ENCODE measurements at regions not wholly inside any gene's neighbourhood (a gene's known extent, or its start where the extent isn't known, plus 50 kb on each side); places are given as distances from the start of the nearest gene placed in this dataset.

DNA sequence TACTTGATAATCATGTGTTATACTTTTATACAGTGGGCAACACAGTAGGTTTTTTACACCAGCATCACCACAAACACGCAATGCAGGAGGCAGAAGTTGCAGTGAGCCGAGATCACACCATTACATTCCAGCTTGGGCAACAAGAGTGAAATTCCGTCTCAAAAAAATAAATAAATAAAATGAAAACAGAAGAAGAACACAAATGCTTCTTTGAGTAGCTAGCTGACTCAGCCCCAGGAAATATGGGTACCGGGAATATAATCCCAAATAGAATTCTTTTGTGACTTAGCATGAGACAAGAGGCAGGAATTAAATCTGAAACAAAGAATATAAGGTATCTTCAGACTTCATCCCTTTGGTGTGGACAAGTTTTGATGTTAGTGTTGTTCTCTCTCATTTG lies 164.2 kb upstream of the ATXN1 start:
- POLR2A ChIA-PET, result no interaction called here
- peaks cover 13% of the 10 kb centered on the region for H3K27me3 Mint-ChIP-seq
- no peaks in the 10 kb centered on the region for H3K36me3 Mint-ChIP-seq (ENCODE audit: low read depth)
- CTCF ChIA-PET, result interaction anchor here (0.7 kb wide), 1 partner anchor 9 kb away, joined by 3 read pairs; no protein-coding TSS in a partner anchor
- no peaks in the 10 kb centered on the region for H3K4me1 Mint-ChIP-seq
- H3K4me3 Mint-ChIP-seq, result no peak overlapping the region
- no peak overlapping the region for H3K27ac Mint-ChIP-seq
- peaks cover 2% of the 10 kb centered on the region for H3K9me3 Mint-ChIP-seq
- no peak for DNase-seq

DNA sequence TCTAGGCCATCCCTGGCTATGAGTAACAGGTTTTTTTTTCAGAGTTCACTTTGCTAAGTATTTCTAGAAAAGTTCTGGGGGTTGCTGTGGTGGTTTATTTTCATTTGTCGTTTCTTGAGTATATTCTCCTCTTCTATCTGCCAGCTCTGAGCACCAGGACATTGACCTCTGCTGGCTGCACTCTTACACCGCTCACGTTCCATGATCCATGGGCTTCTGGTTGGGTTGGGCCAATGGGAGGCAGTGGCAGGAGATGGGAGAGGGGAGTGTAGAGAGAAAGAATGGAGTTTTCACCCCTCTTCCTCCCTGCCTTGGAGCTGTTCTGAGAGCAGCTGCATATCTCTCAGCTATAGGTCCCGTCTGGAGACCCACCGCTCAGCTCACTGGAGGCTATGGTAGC lies 161.0 kb upstream of the ATXN1 start:
- Mint-ChIP-seq H3K27me3 (peaks cover 17% of the 10 kb centered on the region), H3K27ac (no peak overlapping the region), H3K4me1 (no peaks in the 10 kb centered on the region), H3K9me3 (no peaks in the 10 kb centered on the region), H3K4me3 (no peak overlapping the region), H3K36me3 (ENCODE audit: low read depth) (no peaks in the 10 kb centered on the region)
- CTCF ChIA-PET, result no interaction called here
- POLR2A ChIA-PET, result no interaction called here
- DNase-seq, result no peak

DNA sequence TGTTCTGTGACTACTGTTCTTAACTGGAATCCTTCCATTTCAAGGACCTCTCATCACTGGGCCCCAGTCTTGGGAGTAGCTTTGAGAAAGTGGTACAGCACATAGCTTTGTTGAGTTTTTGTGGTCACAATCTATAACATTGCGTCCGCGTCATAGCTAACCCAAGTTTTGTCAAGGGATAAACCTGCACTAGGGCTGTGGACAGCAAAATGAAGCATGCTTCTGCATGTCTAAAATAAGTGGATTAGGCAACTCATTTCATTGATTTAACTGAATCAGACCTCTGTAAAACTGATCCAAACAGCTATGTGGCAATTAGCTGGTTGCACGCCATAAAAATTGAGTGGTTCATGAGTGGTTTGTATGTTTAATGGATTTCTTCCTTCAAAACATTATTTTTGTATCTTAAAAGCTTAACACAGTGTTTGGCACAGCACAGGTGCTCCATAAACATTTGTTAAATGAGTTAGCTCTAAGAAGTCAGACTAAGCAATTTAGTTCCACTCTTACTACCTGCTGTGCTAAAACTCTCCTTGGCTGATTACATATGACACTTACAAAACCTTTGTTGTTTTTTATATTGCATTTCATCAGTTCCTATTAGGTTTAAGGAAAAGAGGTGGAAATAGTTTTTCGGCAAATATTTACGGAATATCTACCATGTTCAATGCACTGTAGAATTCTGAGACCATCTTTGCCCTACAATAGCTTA lies 160.3 kb upstream of the ATXN1 start:
- H3K27me3 Mint-ChIP-seq, result peaks cover 17% of the 10 kb centered on the region
- no peaks in the 10 kb centered on the region for H3K9me3 Mint-ChIP-seq
- no peak for DNase-seq
- no peaks in the 10 kb centered on the region for H3K4me1 Mint-ChIP-seq
- H3K36me3 Mint-ChIP-seq (ENCODE audit: low read depth), result no peaks in the 10 kb centered on the region
- H3K27ac Mint-ChIP-seq, result no peak overlapping the region
- ChIA-PET POLR2A (no interaction called here), CTCF (no interaction called here)
- no peak overlapping the region for H3K4me3 Mint-ChIP-seq

DNA sequence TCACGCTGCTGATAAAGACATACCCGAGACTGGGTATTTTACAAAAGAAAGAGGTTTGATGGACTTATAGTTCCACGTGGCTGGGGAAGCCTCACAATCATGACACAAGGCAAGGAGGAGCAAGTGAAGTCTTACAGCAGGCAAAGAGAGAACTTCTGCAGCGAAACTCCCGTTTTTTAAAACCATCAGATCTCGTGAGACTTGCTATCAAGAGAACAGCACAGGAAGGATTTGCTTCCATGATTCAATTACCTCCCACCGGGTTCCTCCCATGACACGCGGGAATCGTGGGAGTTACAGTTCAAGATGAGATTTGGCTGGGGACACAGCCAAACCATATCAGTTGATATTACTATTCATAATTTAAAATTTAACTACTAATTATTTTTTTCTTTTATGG lies 157.3 kb upstream of the ATXN1 start:
- Mint-ChIP-seq H3K9me3 (peaks cover under 1% of the 10 kb centered on the region), H3K4me1 (no peaks in the 10 kb centered on the region), H3K36me3 (ENCODE audit: low read depth) (no peaks in the 10 kb centered on the region), H3K27me3 (peaks cover 16% of the 10 kb centered on the region), H3K27ac (no peak overlapping the region), H3K4me3 (no peak overlapping the region)
- no peak for DNase-seq
- CTCF ChIA-PET, result no interaction called here
- POLR2A ChIA-PET, result interaction anchor here (0.6 kb wide), 1 partner anchor 1236 kb away, joined by 5 read pairs; no protein-coding TSS in a partner anchor

DNA sequence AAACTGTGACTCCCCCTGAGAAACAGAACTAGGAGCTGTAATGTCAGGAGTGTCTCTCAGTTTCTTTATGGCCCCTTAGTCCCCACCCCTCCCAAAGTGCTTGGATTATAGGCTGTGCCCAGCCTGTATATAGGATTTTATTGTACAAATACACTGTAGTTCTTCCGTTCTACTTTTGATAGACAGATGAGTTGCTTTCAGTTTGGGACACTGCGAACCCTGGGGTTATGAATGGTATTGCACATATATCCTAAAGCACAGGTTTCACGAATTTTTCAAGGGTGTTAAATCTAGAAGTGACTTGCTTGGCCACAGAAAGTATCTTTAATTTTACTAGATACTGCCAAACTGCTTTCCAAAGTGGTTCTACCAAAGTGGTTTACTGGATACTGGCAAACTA lies 152.9 kb upstream of the ATXN1 start:
- H3K4me3 Mint-ChIP-seq, result no peak overlapping the region
- POLR2A ChIA-PET, result no interaction called here
- CTCF ChIA-PET, result interaction anchor here (0.8 kb wide), 1 partner anchor 9 kb away, joined by 3 read pairs; no protein-coding TSS in a partner anchor
- H3K27ac Mint-ChIP-seq, result no peak overlapping the region
- H3K36me3 Mint-ChIP-seq (ENCODE audit: low read depth), result no peaks in the 10 kb centered on the region
- H3K27me3 Mint-ChIP-seq, result peaks cover 14% of the 10 kb centered on the region
- H3K9me3 Mint-ChIP-seq, result peaks cover 4% of the 10 kb centered on the region
- H3K4me1 Mint-ChIP-seq, result no peaks in the 10 kb centered on the region
- no peak for DNase-seq

DNA sequence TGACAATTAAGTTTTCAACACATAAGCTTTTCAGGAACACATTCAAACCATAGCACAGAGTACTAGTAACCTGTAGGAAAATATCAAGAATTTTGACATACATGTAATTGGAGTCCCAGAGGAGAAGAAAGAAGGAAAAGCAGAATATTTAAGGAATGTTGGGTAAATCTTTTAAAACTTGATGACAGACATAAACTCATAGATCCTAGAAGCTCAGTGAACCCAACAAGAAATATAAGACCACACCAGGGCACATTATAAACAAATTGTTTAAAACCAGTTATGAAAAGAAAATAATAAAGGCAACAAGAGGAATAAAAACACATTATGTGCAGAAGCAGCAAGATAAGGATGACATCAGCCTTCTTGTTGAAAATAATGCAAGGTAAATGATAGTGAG lies 151.5 kb upstream of the ATXN1 start:
- ChIA-PET CTCF (interaction anchor here (0.6 kb wide), 1 partner anchor 613 kb away, joined by 3 read pairs; no protein-coding TSS in a partner anchor), POLR2A (no interaction called here)

DNA sequence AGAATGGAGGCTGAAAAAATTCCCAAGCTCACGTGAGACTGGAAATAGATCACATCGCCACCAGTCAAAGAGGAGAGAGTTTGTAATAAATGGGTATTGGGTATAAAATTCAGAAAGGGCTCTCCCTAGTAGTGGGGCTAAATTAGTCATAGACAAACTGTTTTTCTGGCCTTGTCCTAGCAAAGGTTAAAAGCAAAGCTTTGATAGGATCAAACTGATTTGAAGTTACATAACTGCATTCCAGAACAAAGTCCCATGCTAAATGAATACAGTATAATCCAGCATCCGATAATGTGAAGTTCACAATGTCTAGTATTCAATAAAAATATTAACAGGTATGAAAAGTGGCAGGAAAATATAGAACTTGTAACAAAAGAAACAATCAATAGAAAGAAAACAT lies 149.8 kb upstream of the ATXN1 start:
- H3K4me1 Mint-ChIP-seq, result no peaks in the 10 kb centered on the region
- DNase-seq, result no peak
- no peak overlapping the region for H3K4me3 Mint-ChIP-seq
- H3K27me3 Mint-ChIP-seq, result peaks cover 13% of the 10 kb centered on the region
- POLR2A ChIA-PET, result no interaction called here
- no peak overlapping the region for H3K27ac Mint-ChIP-seq
- H3K36me3 Mint-ChIP-seq (ENCODE audit: low read depth), result no peaks in the 10 kb centered on the region
- CTCF ChIA-PET, result no interaction called here
- peaks cover 4% of the 10 kb centered on the region for H3K9me3 Mint-ChIP-seq

More for the DNA sequence above, 151.5 kb upstream of the ATXN1 start:
- H3K36me3 Mint-ChIP-seq (ENCODE audit: low read depth), result no peaks in the 10 kb centered on the region
- H3K9me3 Mint-ChIP-seq, result peaks cover 4% of the 10 kb centered on the region
- DNase-seq, result no peak
- H3K4me1 Mint-ChIP-seq, result no peaks in the 10 kb centered on the region
- H3K27me3 Mint-ChIP-seq, result peaks cover 9% of the 10 kb centered on the region
- H3K4me3 Mint-ChIP-seq, result no peak overlapping the region
- H3K27ac Mint-ChIP-seq, result no peak overlapping the region

DNA sequence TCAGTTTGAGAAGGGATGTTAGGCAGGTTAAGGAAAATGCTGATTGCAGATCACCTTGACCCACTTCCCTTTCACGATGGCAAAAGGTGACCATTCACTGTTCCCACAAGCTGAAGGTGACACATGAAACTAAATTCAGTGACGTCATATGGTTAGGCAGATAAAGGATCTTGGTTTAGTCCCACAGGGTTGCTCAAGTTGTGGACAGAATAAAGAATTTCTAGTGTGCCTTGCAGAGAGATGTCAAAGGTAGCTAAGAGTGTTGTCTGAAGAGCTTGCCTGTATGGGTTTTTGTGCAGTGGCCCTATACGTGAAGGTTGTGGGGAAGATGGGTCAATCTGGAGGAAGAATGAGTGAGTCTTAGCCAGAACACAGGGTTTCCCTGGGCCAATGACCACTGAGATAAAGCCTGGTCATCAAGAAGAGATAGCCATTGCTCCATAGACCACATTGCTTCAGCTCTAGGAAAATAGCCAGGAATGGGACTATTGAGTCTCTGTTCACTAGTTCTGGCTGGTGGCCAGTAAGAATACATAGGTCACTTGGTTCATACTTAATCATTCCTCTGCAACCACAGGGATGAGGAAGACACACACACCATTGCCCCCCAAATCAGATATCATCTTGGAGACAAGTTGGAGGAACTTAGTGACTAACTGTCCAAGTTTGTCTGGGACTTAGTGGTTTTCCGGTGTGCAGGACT lies 148.5 kb upstream of the ATXN1 start:
- H3K9me3 Mint-ChIP-seq, result peaks cover 4% of the 10 kb centered on the region
- H3K4me3 Mint-ChIP-seq, result no peak overlapping the region
- no peaks in the 10 kb centered on the region for H3K4me1 Mint-ChIP-seq
- CTCF ChIA-PET, result interaction anchor here (0.6 kb wide), 1 partner anchor 1217 kb away, joined by 3 read pairs; no protein-coding TSS in a partner anchor
- POLR2A ChIA-PET, result no interaction called here
- no peaks in the 10 kb centered on the region for H3K36me3 Mint-ChIP-seq (ENCODE audit: low read depth)
- H3K27ac Mint-ChIP-seq, result no peak overlapping the region
- H3K27me3 Mint-ChIP-seq, result peaks cover 13% of the 10 kb centered on the region
- no peak for DNase-seq

DNA sequence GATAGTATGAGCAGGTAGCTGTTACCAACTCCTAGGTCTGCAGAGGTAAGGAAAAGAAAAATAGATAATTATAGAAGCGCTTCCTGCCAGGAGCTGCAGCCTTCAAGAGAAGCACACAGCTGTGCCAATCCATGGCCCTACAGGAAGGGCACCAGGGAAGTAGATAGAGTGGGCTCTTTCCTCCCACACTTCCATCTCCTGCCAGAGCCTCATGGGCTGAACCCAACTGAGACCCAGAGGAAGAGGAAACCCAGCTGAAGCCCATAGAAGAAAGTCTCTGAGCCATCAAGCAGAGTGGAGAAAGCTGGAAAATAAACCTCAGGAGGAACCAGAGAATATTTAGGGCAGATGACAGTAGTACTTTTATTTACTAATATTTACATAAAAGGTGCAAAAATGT lies 146.7 kb upstream of the ATXN1 start:
- no peak overlapping the region for H3K27ac Mint-ChIP-seq
- no peak for DNase-seq
- H3K4me1 Mint-ChIP-seq, result no peaks in the 10 kb centered on the region
- H3K27me3 Mint-ChIP-seq, result peaks cover 14% of the 10 kb centered on the region
- no peak overlapping the region for H3K4me3 Mint-ChIP-seq
- no peaks in the 10 kb centered on the region for H3K9me3 Mint-ChIP-seq
- ChIA-PET POLR2A (no interaction called here), CTCF (interaction anchor here (0.5 kb wide), 1 partner anchor 592 kb away, joined by 4 read pairs; no protein-coding TSS in a partner anchor)
- no peaks in the 10 kb centered on the region for H3K36me3 Mint-ChIP-seq (ENCODE audit: low read depth)

DNA sequence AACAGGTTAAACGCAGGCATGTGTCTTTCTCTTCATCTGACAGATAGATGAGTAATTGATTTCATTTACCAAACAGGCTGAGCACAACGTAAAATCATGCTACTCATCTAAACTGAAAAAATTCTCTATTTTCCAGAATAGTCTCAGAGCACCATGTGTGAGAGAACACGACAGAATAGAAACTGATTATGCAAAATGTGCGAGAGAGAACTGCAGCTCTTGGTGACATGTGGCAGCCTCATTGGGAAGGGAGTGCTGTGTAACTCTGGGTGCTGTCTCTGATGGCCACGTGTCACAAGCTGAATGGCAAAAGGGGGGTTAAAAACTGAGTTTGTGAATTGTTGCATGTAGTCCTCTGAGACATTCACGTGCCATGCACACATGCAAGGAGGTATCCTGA lies 143.7 kb upstream of the ATXN1 start:
- H3K4me1 Mint-ChIP-seq, result no peaks in the 10 kb centered on the region
- ChIA-PET POLR2A (no interaction called here), CTCF (interaction anchor here (1.0 kb wide), 1 partner anchor 31 kb away, joined by 3 read pairs; no protein-coding TSS in a partner anchor)
- H3K9me3 Mint-ChIP-seq, result no peaks in the 10 kb centered on the region
- no peak overlapping the region for H3K27ac Mint-ChIP-seq
- H3K4me3 Mint-ChIP-seq, result no peak overlapping the region
- H3K27me3 Mint-ChIP-seq, result peaks cover 10% of the 10 kb centered on the region
- DNase-seq, result no peak
- H3K36me3 Mint-ChIP-seq (ENCODE audit: low read depth), result no peaks in the 10 kb centered on the region

DNA sequence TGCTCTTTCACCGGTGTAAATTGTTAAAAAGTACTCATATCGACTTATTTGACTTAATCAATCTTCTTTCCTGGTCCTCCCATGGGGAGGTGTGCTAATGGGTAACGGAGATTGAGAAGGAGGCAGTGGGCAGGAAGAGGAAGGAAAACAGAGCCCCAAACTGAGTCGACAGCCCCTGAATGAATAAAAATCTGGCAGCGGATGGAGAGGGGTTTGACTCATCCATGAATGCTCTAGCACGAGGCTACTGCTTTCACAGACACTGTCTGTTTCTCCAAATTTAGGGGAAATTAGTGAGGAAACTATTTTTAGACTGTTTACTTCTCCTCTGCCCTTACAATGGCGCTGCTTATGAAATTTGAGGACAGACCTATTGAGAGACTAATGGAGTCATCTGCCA lies 142.2 kb upstream of the ATXN1 start:
- POLR2A ChIA-PET, result no interaction called here
- no peak for DNase-seq
- Mint-ChIP-seq H3K27ac (no peak overlapping the region), H3K4me3 (no peak overlapping the region), H3K27me3 (peaks cover 11% of the 10 kb centered on the region), H3K4me1 (no peaks in the 10 kb centered on the region), H3K9me3 (no peaks in the 10 kb centered on the region), H3K36me3 (ENCODE audit: low read depth) (no peaks in the 10 kb centered on the region)
- CTCF ChIA-PET, result no interaction called here

DNA sequence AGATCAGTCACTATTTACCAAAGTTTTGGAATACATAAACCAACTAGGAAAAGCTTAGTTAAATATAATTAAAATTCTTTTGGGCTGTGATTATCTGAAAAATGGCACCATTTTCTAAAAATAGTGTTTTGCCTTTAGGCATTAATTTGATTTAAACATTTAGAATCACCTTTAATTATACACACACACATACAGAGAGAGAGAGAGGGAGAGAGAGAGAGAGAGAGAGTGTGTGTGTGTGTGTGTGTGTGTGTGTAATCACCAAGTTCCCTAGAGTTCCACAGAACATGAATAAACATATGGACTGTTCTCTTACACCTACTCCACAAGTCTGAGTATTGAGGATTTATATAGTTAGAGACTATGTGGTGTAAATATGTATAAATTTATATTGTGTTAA lies 141.2 kb upstream of the ATXN1 start:
- CTCF ChIA-PET, result no interaction called here
- H3K36me3 Mint-ChIP-seq (ENCODE audit: low read depth), result no peaks in the 10 kb centered on the region

DNA sequence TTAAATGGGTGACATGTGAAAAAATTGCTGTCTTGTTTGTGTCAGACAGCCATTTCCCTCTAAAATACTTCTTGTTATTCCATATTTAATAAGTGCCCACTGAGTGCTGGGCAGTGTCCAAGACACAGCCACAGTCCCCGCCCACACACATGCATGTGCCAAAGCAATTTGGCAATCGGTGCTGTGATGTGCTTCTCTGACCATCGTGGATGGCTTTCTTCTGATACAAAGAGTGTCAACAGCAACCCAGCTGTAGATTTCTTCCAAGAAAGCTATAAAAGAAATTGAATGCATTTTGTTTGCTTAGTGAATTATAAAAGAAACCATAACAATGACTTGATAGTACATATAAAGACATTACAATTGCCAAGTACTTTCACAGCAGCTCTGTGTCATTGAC lies 140.5 kb upstream of the ATXN1 start:
- Mint-ChIP-seq H3K4me1 (no peaks in the 10 kb centered on the region), H3K36me3 (ENCODE audit: low read depth) (no peaks in the 10 kb centered on the region), H3K4me3 (no peak overlapping the region), H3K27me3 (peaks cover 9% of the 10 kb centered on the region), H3K27ac (no peak overlapping the region), H3K9me3 (no peaks in the 10 kb centered on the region)
- DNase-seq, result no peak
- ChIA-PET CTCF (no interaction called here), POLR2A (no interaction called here)

More for the DNA sequence above, 141.2 kb upstream of the ATXN1 start:
- no peak overlapping the region for H3K27ac Mint-ChIP-seq
- POLR2A ChIA-PET, result no interaction called here
- no peaks in the 10 kb centered on the region for H3K4me1 Mint-ChIP-seq
- H3K4me3 Mint-ChIP-seq, result no peak overlapping the region
- H3K9me3 Mint-ChIP-seq, result no peaks in the 10 kb centered on the region
- H3K27me3 Mint-ChIP-seq, result peaks cover 11% of the 10 kb centered on the region
- no peak for DNase-seq
